ENCODE measurements at regions not wholly inside any gene's neighbourhood (a gene's known extent, or its start where the extent isn't known, plus 50 kb on each side); places are given as distances from the start of the nearest gene placed in this dataset.

GRCh38 chr9:78671785-78672184, 374.9 kb downstream of the PSAT1 start:
- Histone ChIP-seq H2AFZ (ENCODE audit: low read depth) (no peak overlapping the region), H3K4me3 (IDR thresholded peaks at IDR 0.05; ENCODE audit: insufficient read depth, low read depth, low read length) (no peak overlapping the region), H3K27me3 (ENCODE audit: insufficient read depth, low read depth) (no peaks in the 10 kb centered on the region), H3K36me3 (ENCODE audit: insufficient read depth) (no peaks in the 10 kb centered on the region; the same call in 1 of the 2 replicates), H3K9ac (no peak overlapping the region), H4K20me1 (ENCODE audit: insufficient read depth) (no peaks in the 10 kb centered on the region), H3K79me2 (ENCODE audit: insufficient read depth, low read depth) (no peaks in the 10 kb centered on the region), H3K4me2 (no peak overlapping the region), H3K27ac (no peak overlapping the region), H3K4me1 (ENCODE audit: low read depth, poor library complexity, severe bottlenecking) (no peaks in the 10 kb centered on the region)
- TF ChIP-seq CTCF (conservative IDR thresholded peaks at IDR 0.05; ENCODE audit: low read depth, low read length), result no peak

GRCh38 chr9:78674874-78675273, 377.9 kb downstream of the PSAT1 start:
- no peak overlapping the region for H3K4me2 ChIP-seq
- H4K20me1 ChIP-seq (ENCODE audit: insufficient read depth), result no peaks in the 10 kb centered on the region
- no peaks in the 10 kb centered on the region for H3K79me2 ChIP-seq (ENCODE audit: insufficient read depth, low read depth)
- TF ChIP-seq CTCF (conservative IDR thresholded peaks at IDR 0.05; ENCODE audit: low read depth, low read length), result no peak
- H3K36me3 ChIP-seq (ENCODE audit: insufficient read depth), result no peaks in the 10 kb centered on the region; the same call in 1 of the 2 replicates
- H3K27me3 ChIP-seq (ENCODE audit: insufficient read depth, low read depth), result no peaks in the 10 kb centered on the region
- no peak overlapping the region for H3K27ac ChIP-seq
- no peak overlapping the region for H3K4me3 ChIP-seq (IDR thresholded peaks at IDR 0.05; ENCODE audit: insufficient read depth, low read depth, low read length)
- H2AFZ ChIP-seq (ENCODE audit: low read depth), result no peak overlapping the region
- no peak overlapping the region for H3K9ac ChIP-seq
- H3K4me1 ChIP-seq (ENCODE audit: low read depth, poor library complexity, severe bottlenecking), result no peaks in the 10 kb centered on the region

GRCh38 chr9:78676009-78676408, 379.1 kb downstream of the PSAT1 start:
- Histone ChIP-seq H3K79me2 (ENCODE audit: insufficient read depth, low read depth) (no peaks in the 10 kb centered on the region), H3K27ac (no peak overlapping the region), H3K36me3 (ENCODE audit: insufficient read depth) (no peaks in the 10 kb centered on the region; the same call in 1 of the 2 replicates), H3K4me2 (no peak overlapping the region), H2AFZ (ENCODE audit: low read depth) (no peak overlapping the region), H3K27me3 (ENCODE audit: insufficient read depth, low read depth) (no peaks in the 10 kb centered on the region), H4K20me1 (ENCODE audit: insufficient read depth) (no peaks in the 10 kb centered on the region), H3K4me1 (ENCODE audit: low read depth, poor library complexity, severe bottlenecking) (no peaks in the 10 kb centered on the region), H3K4me3 (IDR thresholded peaks at IDR 0.05; ENCODE audit: insufficient read depth, low read depth, low read length) (no peak overlapping the region), H3K9ac (no peak overlapping the region)
- TF ChIP-seq CTCF (conservative IDR thresholded peaks at IDR 0.05; ENCODE audit: low read depth, low read length), result no peak

- Histone ChIP-seq H2AFZ (ENCODE audit: low read depth) (no peak overlapping the region), H3K27ac (no peak overlapping the region), H3K4me3 (IDR thresholded peaks at IDR 0.05; ENCODE audit: insufficient read depth, low read depth, low read length) (no peak overlapping the region), H3K9ac (no peak overlapping the region), H3K4me1 (ENCODE audit: low read depth, poor library complexity, severe bottlenecking) (no peaks in the 10 kb centered on the region), H4K20me1 (ENCODE audit: insufficient read depth) (no peaks in the 10 kb centered on the region), H3K27me3 (ENCODE audit: insufficient read depth, low read depth) (no peaks in the 10 kb centered on the region), H3K4me2 (no peak overlapping the region), H3K36me3 (ENCODE audit: insufficient read depth) (no peaks in the 10 kb centered on the region; the same call in 1 of the 2 replicates), H3K79me2 (ENCODE audit: insufficient read depth, low read depth) (no peaks in the 10 kb centered on the region)
- no peak for TF ChIP-seq CTCF (conservative IDR thresholded peaks at IDR 0.05; ENCODE audit: low read depth, low read length)
These were observed 379.7 kb downstream of the PSAT1 start for GRCh38 chr9:78676623-78677022.

Data from KMS-11 (cell line).